HG03108 (cell line): ENCODE measurements at regions not wholly inside any gene's neighbourhood (a gene's known extent, or its start where the extent isn't known, plus 50 kb on each side); places are given as distances from the start of the nearest gene placed in this dataset.

Experiments
- ATAC-seq: cut with Tn5 transposase; IDR thresholded peaks from one replicate; pipeline ENCODE4 v1.9.1; 2021; ENCODE audit warnings: moderate library complexity; ENCODE audit not compliant: unreplicated experiment

DNA sequence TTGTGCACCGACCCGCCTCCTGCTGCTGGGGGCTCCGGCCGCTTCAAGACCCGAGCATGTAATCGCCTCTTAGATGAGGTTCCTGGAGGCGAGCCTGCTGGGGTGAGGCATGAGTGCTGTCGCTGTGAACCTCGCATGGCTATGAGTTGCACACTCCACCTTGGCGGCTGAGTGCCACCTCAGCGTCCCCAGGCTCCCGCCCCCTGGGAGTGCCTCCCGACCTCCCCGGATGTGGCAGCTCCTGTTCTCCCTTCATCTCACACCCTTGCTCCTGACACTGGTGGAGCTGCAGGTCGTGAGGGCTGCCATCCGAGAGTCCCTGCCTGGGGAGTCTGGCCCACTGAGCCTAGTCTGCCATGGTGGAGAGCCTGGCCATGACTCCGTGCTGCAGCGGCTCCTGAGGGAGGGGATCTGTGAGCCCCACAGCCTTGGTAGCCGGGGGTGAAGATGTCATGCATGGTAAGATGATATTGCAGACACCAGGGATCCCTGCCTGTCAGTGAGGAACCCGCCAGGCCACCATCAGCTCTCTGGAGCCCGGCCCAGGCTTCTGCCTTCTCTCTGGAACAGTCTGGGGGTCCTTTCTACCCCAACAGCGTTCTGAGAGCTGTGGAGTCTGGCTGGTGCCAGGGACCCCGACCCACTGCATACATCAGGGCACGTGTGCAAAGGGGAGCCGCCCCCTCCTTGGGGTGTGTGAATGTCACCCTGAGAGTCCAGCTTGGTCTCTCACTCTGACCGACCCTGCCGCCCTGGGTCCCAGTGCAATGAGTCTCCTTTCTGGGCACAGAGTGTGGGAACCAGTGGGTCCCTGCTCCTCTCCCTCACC, 61.6 kb upstream of the HS6ST1 start:
- ATAC-seq = no peak

- ATAC-seq = no peak
Measured at GRCh38 chr2:128380961-128381938, 62.6 kb upstream of the HS6ST1 start.

- ATAC-seq = no peak
Measured at GRCh38 chr2:128384446-128384845, 65.8 kb upstream of the HS6ST1 start.

- ATAC-seq = no peak
Measured at GRCh38 chr2:128384956-128385355, 66.3 kb upstream of the HS6ST1 start.

GRCh38 chr2:128385365-128385764, 66.7 kb upstream of the HS6ST1 start:
- no peak for ATAC-seq

GRCh38 chr2:128386066-128386465, 67.4 kb upstream of the HS6ST1 start:
- ATAC-seq = no peak

DNA sequence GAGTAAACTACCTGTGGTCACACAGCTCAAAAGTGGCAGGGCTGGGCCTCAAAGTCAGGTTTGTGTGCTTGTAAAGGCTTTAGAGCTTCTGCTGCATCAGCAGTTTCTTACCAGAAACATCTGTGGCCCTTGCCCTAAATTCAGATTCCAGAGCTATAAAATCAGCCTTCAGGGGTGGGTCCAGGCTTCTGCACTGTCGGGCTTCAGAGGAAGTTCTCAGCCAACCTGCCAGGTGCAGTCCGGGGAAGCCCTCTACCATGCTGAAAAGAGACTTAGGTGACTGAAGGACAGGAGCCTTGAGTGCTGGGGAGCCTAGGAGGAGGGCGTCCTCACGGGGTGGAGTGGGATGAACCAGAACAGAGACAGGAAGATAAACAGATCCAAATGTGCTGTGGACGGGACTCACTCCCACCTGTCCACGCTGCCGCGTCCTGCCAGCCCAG, 69.9 kb upstream of the HS6ST1 start:
- no peak for ATAC-seq

DNA sequence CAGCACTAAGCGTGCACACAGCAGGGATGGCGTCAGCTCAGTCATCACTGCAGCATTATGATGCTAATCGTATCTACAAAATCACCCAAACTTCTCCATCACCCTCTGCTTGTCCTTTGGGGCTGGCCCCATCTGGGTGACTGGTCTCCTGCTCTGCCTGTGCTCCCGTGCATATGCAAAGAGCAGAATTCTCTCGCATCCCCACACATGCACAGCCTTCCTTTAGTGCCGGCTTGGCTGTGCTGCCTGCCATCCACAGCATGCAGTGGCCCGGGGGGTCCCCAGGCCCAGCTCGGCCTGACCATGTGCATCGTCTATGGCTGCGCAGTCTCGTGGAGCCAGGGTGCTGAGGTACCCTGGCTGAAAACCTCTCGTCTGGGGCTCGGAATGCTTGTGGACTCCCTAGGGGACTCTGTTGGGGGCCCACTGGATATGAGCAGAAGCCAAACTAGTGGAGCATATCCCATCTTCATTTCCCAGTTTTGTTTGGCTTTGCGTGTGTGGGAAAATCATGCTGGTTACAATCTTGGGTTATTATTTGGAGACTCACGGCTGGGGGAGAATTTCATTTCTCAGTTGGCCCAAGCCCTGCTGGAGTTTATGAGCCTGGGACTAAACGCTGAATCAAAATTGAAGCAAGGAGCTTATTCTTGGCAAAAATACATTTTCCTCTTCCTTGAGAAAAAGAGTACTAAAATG, 70.9 kb upstream of the HS6ST1 start:
- ATAC-seq = no peak

GRCh38 chr2:128390256-128390990, 71.8 kb upstream of the HS6ST1 start:
- ATAC-seq = no peak

- ATAC-seq = no peak
Measured at GRCh38 chr2:128390991-128391630, 72.4 kb upstream of the HS6ST1 start.

DNA sequence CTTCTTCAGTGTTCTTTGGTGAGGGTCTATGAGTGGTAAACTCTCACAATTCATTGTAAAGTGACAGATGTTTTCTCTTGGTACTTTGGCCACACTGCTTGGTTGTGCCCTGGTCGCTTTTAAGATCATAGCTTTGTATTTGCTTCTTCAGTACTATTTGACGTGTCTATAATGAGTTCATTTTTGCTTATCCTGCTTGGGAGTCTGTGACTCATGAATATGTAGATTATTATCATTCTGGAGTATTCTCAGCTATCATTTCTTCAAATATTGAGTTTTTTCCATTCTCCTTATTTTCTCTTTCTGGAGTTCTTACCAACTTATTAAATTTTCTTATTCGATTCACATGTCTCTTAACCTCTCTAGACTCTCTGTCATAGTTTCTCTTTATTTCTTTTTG, 73.0 kb upstream of the HS6ST1 start:
- no peak for ATAC-seq

DNA sequence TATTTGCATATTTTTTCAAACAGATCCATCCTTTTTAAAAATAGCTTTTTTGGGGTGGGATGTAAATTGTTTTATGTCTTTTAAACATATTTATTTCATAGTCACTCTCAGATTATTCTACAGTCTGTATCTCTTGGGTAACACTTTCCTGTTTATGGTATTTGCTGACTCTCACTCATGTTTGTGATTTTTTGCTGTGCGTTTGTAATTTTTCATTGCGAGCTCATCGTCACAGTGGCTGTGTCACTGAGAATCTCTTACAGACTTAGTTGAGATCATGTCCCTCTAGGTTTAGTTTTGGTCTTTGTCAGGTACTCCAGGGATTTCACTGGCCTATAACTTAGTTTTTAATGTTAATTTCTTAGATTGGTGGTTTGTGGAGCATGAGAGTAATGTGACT, 73.5 kb upstream of the HS6ST1 start:
- no peak for ATAC-seq

- no peak for ATAC-seq
Measured at GRCh38 chr2:128394007-128394730, 75.5 kb upstream of the HS6ST1 start.

- ATAC-seq = no peak
Measured at GRCh38 chr2:128395196-128395595, 76.5 kb upstream of the HS6ST1 start.

- ATAC-seq = no peak
Measured at GRCh38 chr2:128395640-128396499, 77.2 kb upstream of the HS6ST1 start.

- no peak for ATAC-seq
Measured at GRCh38 chr2:128396500-128396891, 77.8 kb upstream of the HS6ST1 start.

GRCh38 chr2:128396946-128397345, 78.3 kb upstream of the HS6ST1 start:
- ATAC-seq = no peak

DNA sequence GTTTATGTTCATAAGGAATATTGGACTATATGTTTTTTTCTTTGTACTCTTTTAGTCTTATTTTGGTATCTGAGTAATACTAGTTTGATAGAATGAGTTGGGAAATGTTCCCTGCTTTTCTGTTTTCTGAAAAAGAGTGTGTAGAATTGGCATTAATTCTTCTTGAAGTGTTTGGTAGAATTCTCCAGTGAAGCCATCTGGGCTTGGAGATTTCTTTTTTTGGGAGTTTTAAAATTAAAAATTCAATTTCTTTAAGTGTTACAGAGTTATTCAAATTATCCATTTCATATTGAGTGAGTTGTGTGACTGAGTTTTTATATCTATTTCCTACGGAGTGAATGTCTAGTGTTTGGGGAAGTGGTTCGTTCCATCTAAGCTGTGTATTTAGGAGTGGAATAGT, 80.6 kb upstream of the HS6ST1 start:
- no peak for ATAC-seq
